Body of pancreas (tissue), 4 donors: ENCODE measurements at regions not wholly inside any gene's neighbourhood (a gene's known extent, or its start where the extent isn't known, plus 50 kb on each side); places are given as distances from the start of the nearest gene placed in this dataset.

Experiments
- POLR2A ChIP-seq, 3 donors: fragments of 450-650 bp; IDR thresholded peaks; one replicate each; pipeline ENCODE4 v1.6.1; 2016; ENCODE audit warnings: antibody characterized with exemption in 3 of 3, mild to moderate bottlenecking in 2 of 3
- TF ChIP-seq, protein P1 (sequence below), 7 experiments: fragments of 450-650 bp in 4 of 7; fragments of 200-600 bp in 3 of 7; sonication (generic) in 3 of 7; IDR thresholded peaks; one replicate each; pipeline ENCODE4 v1.5.1; 2016 to 2019; ENCODE audit warnings: antibody characterized with exemption in 7 of 7

DNA sequence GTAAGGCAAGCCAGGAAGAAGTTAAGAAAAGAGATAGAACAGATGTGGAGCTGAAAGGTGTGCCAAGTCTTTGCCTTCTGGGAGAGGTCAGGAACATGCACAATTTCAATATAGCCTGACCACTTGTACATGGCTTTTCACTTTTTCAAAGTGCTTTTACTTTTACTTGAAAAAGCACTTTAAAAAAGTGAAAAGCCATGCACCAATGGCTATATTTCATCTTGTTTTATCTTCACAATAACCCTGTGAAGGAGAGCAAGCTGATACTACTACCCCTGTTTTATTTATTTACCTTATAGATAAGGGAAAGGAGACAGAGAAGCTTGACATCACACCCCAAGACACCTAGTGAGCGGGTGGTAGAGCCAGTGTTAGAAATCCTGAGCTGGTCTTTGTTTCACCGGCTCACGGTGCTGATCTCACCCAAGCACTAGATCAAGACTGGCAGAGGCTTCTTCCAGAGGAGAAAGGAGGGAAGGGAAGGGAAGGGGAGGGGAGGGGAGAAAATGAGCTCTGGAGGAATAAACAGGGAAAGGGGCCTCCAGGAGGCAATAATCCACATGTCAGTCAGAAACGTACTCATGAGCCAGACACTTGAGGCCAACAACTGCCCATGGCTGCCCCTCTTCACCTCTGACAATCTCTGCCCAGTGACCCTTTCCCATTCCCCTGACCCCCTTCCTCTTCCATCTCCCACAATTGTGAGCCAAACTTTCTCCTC is 455.4 kb downstream of the FOXO1 start:
- no peak for TF ChIP-seq POLR2A (IDR thresholded peaks at IDR 0.05)
- TF ChIP-seq, protein P1, sequence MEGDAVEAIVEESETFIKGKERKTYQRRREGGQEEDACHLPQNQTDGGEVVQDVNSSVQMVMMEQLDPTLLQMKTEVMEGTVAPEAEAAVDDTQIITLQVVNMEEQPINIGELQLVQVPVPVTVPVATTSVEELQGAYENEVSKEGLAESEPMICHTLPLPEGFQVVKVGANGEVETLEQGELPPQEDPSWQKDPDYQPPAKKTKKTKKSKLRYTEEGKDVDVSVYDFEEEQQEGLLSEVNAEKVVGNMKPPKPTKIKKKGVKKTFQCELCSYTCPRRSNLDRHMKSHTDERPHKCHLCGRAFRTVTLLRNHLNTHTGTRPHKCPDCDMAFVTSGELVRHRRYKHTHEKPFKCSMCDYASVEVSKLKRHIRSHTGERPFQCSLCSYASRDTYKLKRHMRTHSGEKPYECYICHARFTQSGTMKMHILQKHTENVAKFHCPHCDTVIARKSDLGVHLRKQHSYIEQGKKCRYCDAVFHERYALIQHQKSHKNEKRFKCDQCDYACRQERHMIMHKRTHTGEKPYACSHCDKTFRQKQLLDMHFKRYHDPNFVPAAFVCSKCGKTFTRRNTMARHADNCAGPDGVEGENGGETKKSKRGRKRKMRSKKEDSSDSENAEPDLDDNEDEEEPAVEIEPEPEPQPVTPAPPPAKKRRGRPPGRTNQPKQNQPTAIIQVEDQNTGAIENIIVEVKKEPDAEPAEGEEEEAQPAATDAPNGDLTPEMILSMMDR (IDR thresholded peaks at IDR 0.05): no peak
